ENCODE measurements at regions not wholly inside any gene's neighbourhood (a gene's known extent, or its start where the extent isn't known, plus 50 kb on each side); places are given as distances from the start of the nearest gene placed in this dataset.

- no peak overlapping the region for H3K4me3 Mint-ChIP-seq
- H3K36me3 Mint-ChIP-seq (ENCODE audit: low read depth): peaks cover 4% of the 10 kb centered on the region; the same call in 1 of the 2 replicates
- no peaks in the 10 kb centered on the region for H3K4me1 Mint-ChIP-seq (ENCODE audit: low read depth)
Measured at GRCh38 chr17:52228823-52229222, 70.3 kb upstream of the CA10 start.

GRCh38 chr17:52227926-52228325, 69.4 kb upstream of the CA10 start:
- no peak for DNase-seq
- H3K36me3 Mint-ChIP-seq (ENCODE audit: low read depth): peaks cover 4% of the 10 kb centered on the region; the same call in 1 of the 2 replicates
- no peak for TF ChIP-seq CTCF (IDR thresholded peaks at IDR 0.05)
- H3K4me1 Mint-ChIP-seq (ENCODE audit: low read depth): no peaks in the 10 kb centered on the region
- H3K27ac Mint-ChIP-seq: no peak overlapping the region
- peaks cover 52% of the 10 kb centered on the region for H3K9me3 Mint-ChIP-seq
- H3K27me3 Mint-ChIP-seq (ENCODE audit: insufficient read depth): no peaks in the 10 kb centered on the region
- no peak overlapping the region for H3K4me3 Mint-ChIP-seq

More at GRCh38 chr17:52228823-52229222, 70.3 kb upstream of the CA10 start:
- TF ChIP-seq CTCF (IDR thresholded peaks at IDR 0.05): no peak
- Mint-ChIP-seq H3K27ac (no peak overlapping the region), H3K27me3 (ENCODE audit: insufficient read depth) (no peaks in the 10 kb centered on the region; the same call in 1 of the 2 replicates), H3K9me3 (peaks cover 47% of the 10 kb centered on the region)
- DNase-seq: no peak

GRCh38 chr17:52213451-52213850, 54.9 kb upstream of the CA10 start:
- H3K27me3 Mint-ChIP-seq (ENCODE audit: insufficient read depth): peaks cover 2% of the 10 kb centered on the region; the same call in 1 of the 2 replicates
- DNase-seq: no peak
- no peak overlapping the region for H3K27ac Mint-ChIP-seq
- no peaks in the 10 kb centered on the region for H3K36me3 Mint-ChIP-seq (ENCODE audit: low read depth)
- no peaks in the 10 kb centered on the region for H3K4me1 Mint-ChIP-seq (ENCODE audit: low read depth)
- no peak for TF ChIP-seq CTCF (IDR thresholded peaks at IDR 0.05)
- peaks cover 40% of the 10 kb centered on the region for H3K9me3 Mint-ChIP-seq
- no peak overlapping the region for H3K4me3 Mint-ChIP-seq

GRCh38 chr17:52212851-52213250, 54.3 kb upstream of the CA10 start:
- Mint-ChIP-seq H3K36me3 (ENCODE audit: low read depth) (no peaks in the 10 kb centered on the region), H3K4me1 (ENCODE audit: low read depth) (no peaks in the 10 kb centered on the region), H3K27me3 (ENCODE audit: insufficient read depth) (peaks cover 2% of the 10 kb centered on the region; the same call in 1 of the 2 replicates), H3K9me3 (peaks cover 44% of the 10 kb centered on the region), H3K4me3 (no peak overlapping the region), H3K27ac (no peak overlapping the region)
- no peak for DNase-seq
- TF ChIP-seq CTCF (IDR thresholded peaks at IDR 0.05): no peak

- H3K9me3 Mint-ChIP-seq: peaks cover 45% of the 10 kb centered on the region
- H3K27me3 Mint-ChIP-seq (ENCODE audit: insufficient read depth): peaks cover 2% of the 10 kb centered on the region; the same call in 1 of the 2 replicates
- H3K4me1 Mint-ChIP-seq (ENCODE audit: low read depth): no peaks in the 10 kb centered on the region
- H3K36me3 Mint-ChIP-seq (ENCODE audit: low read depth): no peaks in the 10 kb centered on the region
- no peak overlapping the region for H3K4me3 Mint-ChIP-seq
- H3K27ac Mint-ChIP-seq: no peak overlapping the region
- DNase-seq: no peak
- no peak for TF ChIP-seq CTCF (IDR thresholded peaks at IDR 0.05)
Measured at GRCh38 chr17:52209507-52209906, 51.0 kb upstream of the CA10 start.
